Right atrium auricular region (tissue), 2 donors: ENCODE measurements at regions not wholly inside any gene's neighbourhood (a gene's known extent, or its start where the extent isn't known, plus 50 kb on each side); places are given as distances from the start of the nearest gene placed in this dataset.

Experiments used
- DNase-seq: peaks from one replicate; pipeline ENCODE4 v3.0.0-alpha.2; 2019; ENCODE audit warnings: low spot score
- H3K27ac ChIP-seq, 2 donors: fragments of 200-600 bp; sonication (generic); 1 replicate in 1 of 2; 2 replicates in 1 of 2; pipeline ENCODE4 v1.5.1; 2016 to 2019
- H3K27me3 ChIP-seq, 2 donors: fragments of 200-600 bp; sonication (generic); one replicate each; pipeline versions ENCODE4 v1.5.1 to v1.6.0; 2017 to 2019
- H3K36me3 ChIP-seq: fragments of 200-600 bp; sonication (generic); one replicate; pipeline ENCODE4 v1.5.1; 2016
- H3K4me1 ChIP-seq, 2 donors: fragments of 200-600 bp; sonication (generic); one replicate each; pipeline versions ENCODE4 v1.5.1 to v1.6.0; 2017 to 2019
- H3K4me3 ChIP-seq, 2 donors: fragments of 200-600 bp; sonication (generic); 1 replicate in 1 of 2; 2 replicates in 1 of 2; pipeline ENCODE4 v1.5.1; 2017 to 2019; ENCODE audit warnings: mild to moderate bottlenecking in 1 of 2, moderate library complexity in 1 of 2
- H3K9me3 ChIP-seq, 2 donors: fragments of 200-600 bp; sonication (generic); one replicate each; pipeline ENCODE4 v1.5.1; 2019
- TF ChIP-seq, protein P1 (sequence below), 2 donors: fragments of 200-600 bp; sonication (generic); IDR thresholded peaks; one replicate each; pipeline ENCODE4 v1.5.1; 2019; ENCODE audit warnings: antibody characterized with exemption in 2 of 2

DNA sequence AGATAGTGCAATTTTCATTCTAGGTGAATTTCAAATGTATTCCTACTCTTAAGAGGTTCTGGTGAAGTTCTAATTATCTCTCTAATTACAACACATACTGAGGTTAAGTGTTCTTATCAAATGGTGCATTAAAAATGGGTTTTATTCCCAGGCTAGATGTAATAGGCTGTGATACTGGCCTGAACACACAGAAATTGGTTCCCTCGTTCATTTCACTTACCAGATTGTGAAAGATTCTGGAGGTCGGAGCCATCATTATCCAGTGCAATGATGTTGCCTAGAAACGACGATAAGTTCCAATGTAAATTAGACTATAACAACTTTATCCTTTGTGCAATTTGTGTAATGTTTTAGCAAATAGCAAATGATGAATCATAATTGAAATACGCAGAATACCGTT is 172.6 kb upstream of the SOX4 start:
- H3K27me3 ChIP-seq, result no peaks in the 10 kb centered on the region
- H3K4me1 ChIP-seq, result no peaks in the 10 kb centered on the region
- no peak for DNase-seq
- no peaks in the 10 kb centered on the region for H3K36me3 ChIP-seq
- no peak overlapping the region for H3K4me3 ChIP-seq
- no peak overlapping the region for H3K27ac ChIP-seq
- TF ChIP-seq, protein P1, sequence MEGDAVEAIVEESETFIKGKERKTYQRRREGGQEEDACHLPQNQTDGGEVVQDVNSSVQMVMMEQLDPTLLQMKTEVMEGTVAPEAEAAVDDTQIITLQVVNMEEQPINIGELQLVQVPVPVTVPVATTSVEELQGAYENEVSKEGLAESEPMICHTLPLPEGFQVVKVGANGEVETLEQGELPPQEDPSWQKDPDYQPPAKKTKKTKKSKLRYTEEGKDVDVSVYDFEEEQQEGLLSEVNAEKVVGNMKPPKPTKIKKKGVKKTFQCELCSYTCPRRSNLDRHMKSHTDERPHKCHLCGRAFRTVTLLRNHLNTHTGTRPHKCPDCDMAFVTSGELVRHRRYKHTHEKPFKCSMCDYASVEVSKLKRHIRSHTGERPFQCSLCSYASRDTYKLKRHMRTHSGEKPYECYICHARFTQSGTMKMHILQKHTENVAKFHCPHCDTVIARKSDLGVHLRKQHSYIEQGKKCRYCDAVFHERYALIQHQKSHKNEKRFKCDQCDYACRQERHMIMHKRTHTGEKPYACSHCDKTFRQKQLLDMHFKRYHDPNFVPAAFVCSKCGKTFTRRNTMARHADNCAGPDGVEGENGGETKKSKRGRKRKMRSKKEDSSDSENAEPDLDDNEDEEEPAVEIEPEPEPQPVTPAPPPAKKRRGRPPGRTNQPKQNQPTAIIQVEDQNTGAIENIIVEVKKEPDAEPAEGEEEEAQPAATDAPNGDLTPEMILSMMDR (IDR thresholded peaks at IDR 0.05), result no peak
- no peaks in the 10 kb centered on the region for H3K9me3 ChIP-seq

DNA sequence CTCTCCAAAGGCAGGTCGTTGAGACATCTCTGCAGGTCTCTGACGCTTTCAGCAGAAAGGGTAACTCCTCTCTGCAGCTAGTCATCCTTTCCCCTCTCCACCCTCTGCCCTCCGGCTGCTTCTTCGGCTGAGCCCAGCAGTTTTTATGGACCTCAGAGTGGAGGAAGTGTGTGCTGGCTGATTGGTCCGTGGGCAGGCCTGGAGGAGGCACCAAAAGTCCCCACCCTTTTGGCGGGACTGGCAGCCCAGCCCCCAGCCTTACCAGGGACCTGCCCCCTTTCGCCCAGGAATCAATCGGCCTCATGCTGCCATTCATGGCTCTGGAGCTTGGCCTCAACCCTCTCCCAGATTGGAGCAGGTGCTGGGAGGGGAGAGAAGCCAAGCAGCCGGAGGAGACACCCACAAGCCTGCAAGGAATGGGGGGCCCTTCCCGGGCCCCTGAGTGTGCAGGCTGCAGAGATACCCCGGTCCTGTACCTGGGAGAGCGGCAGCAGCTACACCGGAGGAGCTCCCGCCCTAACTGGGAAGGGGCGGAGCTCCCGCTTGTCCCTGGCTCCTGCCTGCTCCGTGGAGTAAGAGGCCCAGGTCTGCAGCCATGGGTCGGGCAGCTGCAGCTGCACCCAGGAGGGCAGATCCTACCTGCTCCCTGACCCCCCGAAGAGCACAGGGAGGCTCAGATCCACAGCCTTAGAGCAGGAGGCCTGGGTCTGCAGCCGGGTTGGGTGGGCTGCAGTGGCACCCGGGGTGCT is 170.3 kb upstream of the SOX4 start:
- Histone ChIP-seq H3K27me3 (no peaks in the 10 kb centered on the region), H3K4me1 (no peaks in the 10 kb centered on the region), H3K27ac (no peak overlapping the region), H3K4me3 (no peak overlapping the region), H3K9me3 (no peaks in the 10 kb centered on the region), H3K36me3 (no peaks in the 10 kb centered on the region)
- TF ChIP-seq, protein P1 (IDR thresholded peaks at IDR 0.05), result no peak
- DNase-seq, result no peak

DNA sequence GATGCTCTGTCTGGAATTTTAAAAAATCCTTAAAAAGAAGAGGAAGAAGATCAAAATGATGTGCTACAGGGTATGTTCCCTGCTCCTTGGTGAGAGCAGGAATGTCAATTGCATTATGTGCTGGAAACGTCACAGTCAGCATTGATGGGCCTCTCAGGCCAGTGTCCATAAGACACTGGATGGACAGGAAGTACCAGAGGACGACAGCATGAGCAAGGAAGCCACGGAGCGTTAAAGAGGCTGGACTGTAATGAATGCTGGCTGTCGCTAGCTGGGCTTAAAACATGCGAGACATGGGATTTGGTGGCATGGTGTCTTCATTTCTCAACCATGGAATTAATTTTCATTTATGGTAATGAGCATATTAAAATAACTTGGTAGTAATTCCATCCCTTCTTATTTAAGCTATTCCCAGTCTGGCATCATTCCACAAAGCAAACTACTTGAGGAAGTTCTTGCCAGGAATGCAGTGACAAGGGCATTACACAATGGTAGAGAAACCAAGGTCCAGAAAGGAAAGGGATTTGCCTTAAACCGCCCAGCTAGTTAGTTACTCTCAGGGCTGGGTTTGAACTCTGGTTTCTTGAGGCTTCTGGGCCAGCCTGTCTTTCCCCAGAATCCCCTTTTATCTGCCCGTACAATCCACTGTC is 166.6 kb upstream of the SOX4 start:
- no peak overlapping the region for H3K4me3 ChIP-seq
- no peaks in the 10 kb centered on the region for H3K9me3 ChIP-seq
- no peaks in the 10 kb centered on the region for H3K4me1 ChIP-seq
- H3K36me3 ChIP-seq, result no peaks in the 10 kb centered on the region
- no peak overlapping the region for H3K27ac ChIP-seq
- no peaks in the 10 kb centered on the region for H3K27me3 ChIP-seq
- TF ChIP-seq, protein P1 (IDR thresholded peaks at IDR 0.05), result no peak
- DNase-seq, result no peak

DNA sequence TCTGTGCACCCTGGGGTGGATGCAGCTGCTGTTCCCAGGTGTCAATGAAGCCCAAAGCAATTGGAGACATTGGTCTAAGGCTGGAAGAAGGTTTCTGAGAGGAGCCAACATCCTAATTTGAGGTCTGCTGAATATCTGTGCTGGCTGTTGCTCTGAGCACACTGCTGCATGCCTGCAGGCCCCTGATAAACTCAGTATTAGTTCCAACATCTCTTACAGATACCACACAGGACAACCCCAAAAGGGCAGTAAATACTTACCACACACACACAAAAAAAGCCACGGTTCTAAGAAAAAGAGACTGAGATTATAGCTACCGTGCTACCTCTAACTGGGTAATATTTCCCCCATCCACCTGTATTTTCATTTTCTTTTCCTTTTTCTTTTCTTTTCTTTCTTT is 164.3 kb upstream of the SOX4 start:
- Histone ChIP-seq H3K4me1 (no peaks in the 10 kb centered on the region), H3K9me3 (no peaks in the 10 kb centered on the region), H3K4me3 (no peak overlapping the region), H3K27ac (no peak overlapping the region), H3K27me3 (no peaks in the 10 kb centered on the region), H3K36me3 (no peaks in the 10 kb centered on the region)
- TF ChIP-seq, protein P1 (IDR thresholded peaks at IDR 0.05), result no peak
- no peak for DNase-seq

DNA sequence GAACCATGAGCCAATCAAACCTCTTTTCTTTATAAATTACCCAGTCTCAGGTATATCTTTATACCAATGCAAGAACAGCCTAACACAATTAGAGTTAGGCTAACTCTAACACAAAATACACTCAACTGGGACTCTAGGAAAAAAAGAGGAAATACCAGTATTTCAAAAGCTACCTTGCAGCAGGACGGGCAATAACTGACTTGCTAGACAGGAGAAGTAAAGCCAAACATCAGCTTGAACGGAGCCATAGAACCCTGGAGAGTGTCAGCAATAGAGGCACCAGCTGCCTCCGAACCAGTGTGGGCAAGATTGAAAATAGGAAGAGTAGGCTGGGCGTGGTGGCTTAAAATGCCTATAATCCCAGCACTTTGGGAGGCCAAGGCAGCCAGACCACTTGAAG is 162.0 kb upstream of the SOX4 start:
- Histone ChIP-seq H3K27ac (no peak overlapping the region), H3K4me3 (no peak overlapping the region), H3K9me3 (no peaks in the 10 kb centered on the region), H3K4me1 (no peaks in the 10 kb centered on the region), H3K36me3 (no peaks in the 10 kb centered on the region), H3K27me3 (no peaks in the 10 kb centered on the region)
- TF ChIP-seq, protein P1 (IDR thresholded peaks at IDR 0.05), result no peak
- no peak for DNase-seq
